ENCODE measurements at regions not wholly inside any gene's neighbourhood (a gene's known extent, or its start where the extent isn't known, plus 50 kb on each side); places are given as distances from the start of the nearest gene placed in this dataset.

- Histone ChIP-seq H3K4me3 (ENCODE audit: low read depth, low read length) (no peak overlapping the region), H3K9me3 (no peaks in the 10 kb centered on the region), H3K4me1 (no peaks in the 10 kb centered on the region), H3K36me3 (no peaks in the 10 kb centered on the region), H3K27me3 (no peaks in the 10 kb centered on the region)
- DNase-seq, result no peak
- TF ChIP-seq CTCF (IDR thresholded peaks at IDR 0.05; ENCODE audit: low read depth, low read length), result no peak
Observed at GRCh38 chr9:638152-638551, 203.3 kb upstream of the DMRT1 start.

GRCh38 chr9:642014-642413, 199.5 kb upstream of the DMRT1 start:
- Histone ChIP-seq H3K9me3 (no peaks in the 10 kb centered on the region), H3K4me1 (no peaks in the 10 kb centered on the region), H3K36me3 (no peaks in the 10 kb centered on the region), H3K27me3 (no peaks in the 10 kb centered on the region), H3K4me3 (ENCODE audit: low read depth, low read length) (no peak overlapping the region)
- DNase-seq, result no peak
- no peak for TF ChIP-seq CTCF (IDR thresholded peaks at IDR 0.05; ENCODE audit: low read depth, low read length)

- H3K27me3 ChIP-seq, result no peaks in the 10 kb centered on the region
- no peaks in the 10 kb centered on the region for H3K9me3 ChIP-seq
- no peak for DNase-seq
- no peak for TF ChIP-seq CTCF (IDR thresholded peaks at IDR 0.05; ENCODE audit: low read depth, low read length)
- no peak overlapping the region for H3K4me3 ChIP-seq (ENCODE audit: low read depth, low read length)
- H3K4me1 ChIP-seq, result no peaks in the 10 kb centered on the region
- no peaks in the 10 kb centered on the region for H3K36me3 ChIP-seq
Observed at GRCh38 chr9:643966-644365, 197.5 kb upstream of the DMRT1 start.

GRCh38 chr9:647522-647921, 194.0 kb upstream of the DMRT1 start:
- Histone ChIP-seq H3K4me3 (ENCODE audit: low read depth, low read length) (no peak overlapping the region), H3K36me3 (no peaks in the 10 kb centered on the region), H3K9me3 (no peaks in the 10 kb centered on the region), H3K4me1 (no peaks in the 10 kb centered on the region), H3K27me3 (no peaks in the 10 kb centered on the region)
- no peak for TF ChIP-seq CTCF (IDR thresholded peaks at IDR 0.05; ENCODE audit: low read depth, low read length)
- no peak for DNase-seq

GRCh38 chr9:649128-650074, 192.1 kb upstream of the DMRT1 start:
- no peaks in the 10 kb centered on the region; the same call in 1 of the 2 replicates for H3K9me3 ChIP-seq
- H3K4me3 ChIP-seq (ENCODE audit: low read depth, low read length), result no peak overlapping the region
- no peaks in the 10 kb centered on the region for H3K36me3 ChIP-seq
- H3K27me3 ChIP-seq, result no peaks in the 10 kb centered on the region
- no peaks in the 10 kb centered on the region for H3K4me1 ChIP-seq
- TF ChIP-seq CTCF (IDR thresholded peaks at IDR 0.05; ENCODE audit: low read depth, low read length), result no peak
- DNase-seq, result no peak

- Histone ChIP-seq H3K27me3 (no peaks in the 10 kb centered on the region), H3K9me3 (no peaks in the 10 kb centered on the region; the same call in 1 of the 2 replicates), H3K4me3 (ENCODE audit: low read depth, low read length) (no peak overlapping the region), H3K4me1 (no peaks in the 10 kb centered on the region), H3K36me3 (no peaks in the 10 kb centered on the region)
- TF ChIP-seq CTCF (IDR thresholded peaks at IDR 0.05; ENCODE audit: low read depth, low read length), result no peak
- no peak for DNase-seq
Observed at GRCh38 chr9:650362-650761, 191.1 kb upstream of the DMRT1 start.
